ENCODE measurements at regions not wholly inside any gene's neighbourhood (a gene's known extent, or its start where the extent isn't known, plus 50 kb on each side); places are given as distances from the start of the nearest gene placed in this dataset.
"Not testable (repeated sequence)": the region's sequence is repeated elsewhere in the genome, so short reads cannot be mapped to it uniquely, and the experiment has no call there.

DNA sequence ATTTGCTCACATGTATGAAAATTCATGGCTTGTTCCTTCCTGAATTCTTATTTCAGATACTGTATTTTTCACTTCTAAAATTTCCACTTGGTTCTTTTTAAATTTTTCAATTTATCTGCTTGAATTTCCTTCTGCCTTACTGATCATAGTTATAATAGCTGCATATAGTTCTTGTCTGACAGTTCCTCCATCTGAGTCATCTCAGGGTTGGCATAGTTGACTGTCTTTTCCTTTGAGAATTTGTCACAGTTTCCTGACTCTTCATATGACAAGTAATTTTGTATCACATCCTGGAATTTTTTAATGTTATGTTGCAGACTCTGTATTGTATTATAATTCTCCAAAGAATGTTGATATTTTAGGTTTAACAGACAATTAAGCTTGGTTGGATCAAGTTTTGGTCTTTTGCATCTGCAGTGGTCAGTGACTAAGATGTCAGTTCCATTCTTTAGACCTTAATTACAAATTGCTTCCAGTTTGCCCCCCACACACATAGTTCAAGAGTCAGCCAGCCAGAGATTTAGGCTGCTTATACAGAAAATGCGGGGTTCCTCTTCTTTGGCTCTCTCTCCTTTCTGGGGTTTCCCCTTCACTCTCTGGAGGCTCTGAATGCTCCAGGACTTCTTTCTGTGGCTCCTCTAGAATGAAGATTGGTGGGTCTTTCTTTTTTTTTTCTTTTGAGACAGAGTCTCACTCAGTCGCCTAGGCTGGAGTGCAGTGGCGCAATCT, 153.7 kb upstream of the NBPF12 start:
- not testable (repeated sequence) for DNase-seq; ATAC-seq (ENCODE audit: low FRiP score); H3K4me3 ChIP-seq (ENCODE audit: low read length in 2 of 2)

DNA sequence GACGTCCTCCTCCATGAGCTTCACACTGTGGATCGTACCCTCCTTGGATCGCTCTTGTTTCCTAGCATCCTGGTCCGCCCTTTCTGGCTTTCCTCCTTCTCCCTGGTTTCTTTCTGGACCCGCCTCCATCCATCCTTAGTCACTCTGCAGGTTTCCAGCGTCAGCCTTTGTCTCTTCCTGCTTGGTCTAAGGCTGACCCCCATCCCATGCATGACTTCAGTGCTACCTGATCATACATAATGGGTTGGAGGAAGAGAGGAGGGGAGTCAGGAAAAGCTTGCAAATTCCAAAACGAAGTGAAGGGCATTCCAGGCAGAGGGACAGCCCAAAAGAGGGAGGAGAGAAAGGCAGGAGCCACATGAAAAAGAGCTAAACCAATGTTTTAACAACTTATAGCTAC, 156.9 kb upstream of the NBPF12 start:
- H3K27ac ChIP-seq (ENCODE audit: low read depth in 1 of 2, low read length in 2 of 2); H3K9me3 ChIP-seq (ENCODE audit: control insufficient read depth, low read length); H3K4me1 ChIP-seq (ENCODE audit: control insufficient read depth in 1 of 2, insufficient read depth in 2 of 2, low read length in 2 of 2); H3K4me3 ChIP-seq (ENCODE audit: low read length in 2 of 2); H3K36me3 ChIP-seq (ENCODE audit: control insufficient read depth in 1 of 2, insufficient read depth in 2 of 2, low read length in 1 of 2); DNase-seq; intact Hi-C loops (cut with DNase I); ATAC-seq (ENCODE audit: low FRiP score); H3K27me3 ChIP-seq (ENCODE audit: control insufficient read depth in 1 of 2, insufficient read depth in 2 of 2, low read length in 1 of 2): not testable (repeated sequence)
- WGBS, 2 donors, result 86 to 94% methylated on average over 6 to 7 of the region's 7 CpGs

More for the DNA sequence above, 153.7 kb upstream of the NBPF12 start:
- H3K9me3 ChIP-seq (ENCODE audit: control insufficient read depth, low read length); intact Hi-C loops (cut with DNase I); H3K27me3 ChIP-seq (ENCODE audit: control insufficient read depth in 1 of 2, insufficient read depth in 2 of 2, low read length in 1 of 2); H3K36me3 ChIP-seq (ENCODE audit: control insufficient read depth in 1 of 2, insufficient read depth in 2 of 2, low read length in 1 of 2); H3K4me1 ChIP-seq (ENCODE audit: control insufficient read depth in 1 of 2, insufficient read depth in 2 of 2, low read length in 2 of 2); H3K27ac ChIP-seq (ENCODE audit: low read depth in 1 of 2, low read length in 2 of 2): not testable (repeated sequence)
- 86 to 91% methylated on average over 1 to 2 of the region's 3 CpGs for WGBS, 2 donors

GRCh38 chr1:146777826-146778602, 160.1 kb upstream of the NBPF12 start:
- DNase-seq, result peak; percentile 76 to 80
- WGBS, 2 donors, result 1 to 4% methylated on average over 8 to 10 of the region's 13 CpGs

DNA sequence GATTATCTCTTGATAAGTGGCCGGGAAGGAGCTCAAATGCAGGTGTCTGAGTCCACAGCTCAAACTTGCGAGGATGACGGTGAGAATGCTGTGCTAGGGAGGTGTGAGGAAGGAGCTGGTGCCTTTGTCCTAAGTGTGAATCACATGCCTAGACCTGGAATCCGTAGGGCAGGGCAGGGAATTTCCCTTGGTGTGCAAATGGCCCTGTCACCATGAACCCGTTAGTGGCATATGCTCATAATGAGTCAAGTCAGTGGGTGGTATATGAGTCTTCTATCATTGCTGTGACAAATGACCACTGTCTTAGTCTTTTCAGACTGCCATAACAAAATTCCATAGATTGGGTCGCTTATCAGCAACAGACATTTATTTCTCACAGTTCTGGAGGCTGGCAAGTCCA, 163.1 kb upstream of the NBPF12 start:
- intact Hi-C loops (cut with DNase I); H3K4me1 ChIP-seq (ENCODE audit: control insufficient read depth in 1 of 2, insufficient read depth in 2 of 2, low read length in 2 of 2): not testable (repeated sequence)
- WGBS, 2 donors, result 71 to 92% methylated on average over 2 to 4 of the region's 6 CpGs

More at GRCh38 chr1:146777826-146778602, 160.1 kb upstream of the NBPF12 start:
- H3K9me3 ChIP-seq (ENCODE audit: control insufficient read depth, low read length); H3K4me3 ChIP-seq (ENCODE audit: low read length in 2 of 2); H3K27ac ChIP-seq (ENCODE audit: low read depth in 1 of 2, low read length in 2 of 2); intact Hi-C loops (cut with DNase I); H3K4me1 ChIP-seq (ENCODE audit: control insufficient read depth in 1 of 2, insufficient read depth in 2 of 2, low read length in 2 of 2); H3K27me3 ChIP-seq (ENCODE audit: control insufficient read depth in 1 of 2, insufficient read depth in 2 of 2, low read length in 1 of 2); H3K36me3 ChIP-seq (ENCODE audit: control insufficient read depth in 1 of 2, insufficient read depth in 2 of 2, low read length in 1 of 2): not testable (repeated sequence)
- ATAC-seq (ENCODE audit: low FRiP score), result peak; percentile 69

GRCh38 chr1:146774271-146774670, 163.9 kb upstream of the NBPF12 start:
- intact Hi-C loops (cut with DNase I), result not testable (repeated sequence)

More for the DNA sequence above, 163.1 kb upstream of the NBPF12 start:
- ATAC-seq (ENCODE audit: low FRiP score); H3K4me3 ChIP-seq (ENCODE audit: low read length in 2 of 2); H3K9me3 ChIP-seq (ENCODE audit: control insufficient read depth, low read length); H3K36me3 ChIP-seq (ENCODE audit: control insufficient read depth in 1 of 2, insufficient read depth in 2 of 2, low read length in 1 of 2); DNase-seq; H3K27ac ChIP-seq (ENCODE audit: low read depth in 1 of 2, low read length in 2 of 2); H3K27me3 ChIP-seq (ENCODE audit: control insufficient read depth in 1 of 2, insufficient read depth in 2 of 2, low read length in 1 of 2): not testable (repeated sequence)

GRCh38 chr1:146771409-146771808, 166.7 kb upstream of the NBPF12 start:
- H3K27ac ChIP-seq (ENCODE audit: low read depth in 1 of 2, low read length in 2 of 2); H3K4me1 ChIP-seq (ENCODE audit: control insufficient read depth in 1 of 2, insufficient read depth in 2 of 2, low read length in 2 of 2); H3K9me3 ChIP-seq (ENCODE audit: control insufficient read depth, low read length); H3K36me3 ChIP-seq (ENCODE audit: control insufficient read depth in 1 of 2, insufficient read depth in 2 of 2, low read length in 1 of 2); intact Hi-C loops (cut with DNase I); H3K4me3 ChIP-seq (ENCODE audit: low read length in 2 of 2); H3K27me3 ChIP-seq (ENCODE audit: control insufficient read depth in 1 of 2, insufficient read depth in 2 of 2, low read length in 1 of 2); ATAC-seq (ENCODE audit: low FRiP score): not testable (repeated sequence)
- peak in 1 of 2 donors; percentile 58 for DNase-seq
- WGBS, 2 donors, result 76 to 80% methylated on average over 16 of the region's 16 CpGs

More at GRCh38 chr1:146774271-146774670, 163.9 kb upstream of the NBPF12 start:
- not testable (repeated sequence) for H3K4me3 ChIP-seq (ENCODE audit: low read length in 2 of 2); H3K4me1 ChIP-seq (ENCODE audit: control insufficient read depth in 1 of 2, insufficient read depth in 2 of 2, low read length in 2 of 2); H3K36me3 ChIP-seq (ENCODE audit: control insufficient read depth in 1 of 2, insufficient read depth in 2 of 2, low read length in 1 of 2); H3K27ac ChIP-seq (ENCODE audit: low read depth in 1 of 2, low read length in 2 of 2); ATAC-seq (ENCODE audit: low FRiP score); DNase-seq; H3K27me3 ChIP-seq (ENCODE audit: control insufficient read depth in 1 of 2, insufficient read depth in 2 of 2, low read length in 1 of 2); H3K9me3 ChIP-seq (ENCODE audit: control insufficient read depth, low read length)
- 75 to 77% methylated on average over 7 of the region's 7 CpGs for WGBS, 2 donors

GRCh38 chr1:146770998-146771397, 167.1 kb upstream of the NBPF12 start:
- H3K36me3 ChIP-seq (ENCODE audit: control insufficient read depth in 1 of 2, insufficient read depth in 2 of 2, low read length in 1 of 2); H3K4me3 ChIP-seq (ENCODE audit: low read length in 2 of 2); DNase-seq; intact Hi-C loops (cut with DNase I); H3K27ac ChIP-seq (ENCODE audit: low read depth in 1 of 2, low read length in 2 of 2); H3K27me3 ChIP-seq (ENCODE audit: control insufficient read depth in 1 of 2, insufficient read depth in 2 of 2, low read length in 1 of 2); ATAC-seq (ENCODE audit: low FRiP score); H3K4me1 ChIP-seq (ENCODE audit: control insufficient read depth in 1 of 2, insufficient read depth in 2 of 2, low read length in 2 of 2); H3K9me3 ChIP-seq (ENCODE audit: control insufficient read depth, low read length): not testable (repeated sequence)
- WGBS, 2 donors, result no CpG with 5 or more reads among the region's 3 CpGs

DNA sequence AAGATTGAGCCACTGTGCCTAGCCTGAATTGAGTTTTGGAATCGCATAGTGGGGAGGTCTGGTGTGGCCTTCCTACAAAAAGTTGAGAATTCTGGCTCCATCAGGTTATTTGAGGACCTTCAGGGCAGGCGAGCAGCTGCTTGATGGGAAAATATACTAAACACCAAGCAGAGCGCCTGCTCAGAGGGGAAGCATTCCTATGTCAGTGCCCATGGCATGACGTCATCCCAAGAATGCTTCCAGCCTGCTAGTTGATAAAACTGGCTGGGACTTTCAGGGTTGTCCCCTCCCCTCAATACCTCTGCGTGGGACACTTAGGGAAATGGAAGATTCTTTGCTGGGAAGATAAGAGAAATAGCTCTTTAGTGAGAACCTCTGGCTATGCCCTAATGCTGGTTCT, 174.9 kb upstream of the NBPF12 start:
- H3K4me3 ChIP-seq (ENCODE audit: low read length in 2 of 2); H3K36me3 ChIP-seq (ENCODE audit: control insufficient read depth in 1 of 2, insufficient read depth in 2 of 2, low read length in 1 of 2); H3K9me3 ChIP-seq (ENCODE audit: control insufficient read depth, low read length); H3K27ac ChIP-seq (ENCODE audit: low read depth in 1 of 2, low read length in 2 of 2); DNase-seq; intact Hi-C loops (cut with DNase I); H3K4me1 ChIP-seq (ENCODE audit: control insufficient read depth in 1 of 2, insufficient read depth in 2 of 2, low read length in 2 of 2); H3K27me3 ChIP-seq (ENCODE audit: control insufficient read depth in 1 of 2, insufficient read depth in 2 of 2, low read length in 1 of 2): not testable (repeated sequence)
- WGBS, 2 donors, result no CpG with 5 or more reads among the region's 5 CpGs
- ATAC-seq (ENCODE audit: low FRiP score), result peak; percentile 51

- ATAC-seq (ENCODE audit: low FRiP score); H3K27me3 ChIP-seq (ENCODE audit: control insufficient read depth in 1 of 2, insufficient read depth in 2 of 2, low read length in 1 of 2); H3K36me3 ChIP-seq (ENCODE audit: control insufficient read depth in 1 of 2, insufficient read depth in 2 of 2, low read length in 1 of 2); H3K9me3 ChIP-seq (ENCODE audit: control insufficient read depth, low read length); H3K4me1 ChIP-seq (ENCODE audit: control insufficient read depth in 1 of 2, insufficient read depth in 2 of 2, low read length in 2 of 2); H3K4me3 ChIP-seq (ENCODE audit: low read length in 2 of 2); intact Hi-C loops (cut with DNase I); DNase-seq; H3K27ac ChIP-seq (ENCODE audit: low read depth in 1 of 2, low read length in 2 of 2): not testable (repeated sequence)
- WGBS, 2 donors, result 73 to 77% methylated on average over 3 of the region's 4 CpGs
Observed at GRCh38 chr1:146756858-146757257, 181.3 kb upstream of the NBPF12 start.
